OCI-LY3 (cell line): ENCODE measurements at regions not wholly inside any gene's neighbourhood (a gene's known extent, or its start where the extent isn't known, plus 50 kb on each side); places are given as distances from the start of the nearest gene placed in this dataset.

Source experiments
- H2AFZ ChIP-seq: fragments of 200-600, 300-600 bp; shearing (Covaris generic); 2 replicates; pipeline ENCODE4 v1.6.0; 2014; ENCODE audit warnings: antibody characterized with exemption, low read depth, low read length
- H3K27ac ChIP-seq: fragments of 200-600, 300-600 bp; sonication (generic); 2 replicates; pipeline ENCODE4 v1.5.1; 2014; ENCODE audit warnings: mild to moderate bottlenecking, low read length, moderate library complexity, mixed read lengths
- H3K27me3 ChIP-seq: fragments of 200-600, 300-600 bp; sonication (generic); 2 replicates; pipeline ENCODE4 v1.6.1; 2014; ENCODE audit warnings: low read depth, low read length, mixed read lengths
- H3K36me3 ChIP-seq: fragments of 200-600, 300-600 bp; sonication (generic); replicated peaks from 2 replicates; pipeline ENCODE3; 2014; ENCODE audit warnings: low read depth, low read length, mixed read lengths
- H3K4me1 ChIP-seq: fragments of 300-600, 200-600 bp; sonication (generic); 2 replicates; pipeline ENCODE4 v1.6.1; 2014; ENCODE audit warnings: low read length, mixed read lengths
- H3K4me2 ChIP-seq: fragments of 200-600, 300-600 bp; sonication (generic); 2 replicates; pipeline ENCODE4 v1.6.1; 2014; ENCODE audit warnings: low read length, mixed read lengths
- H3K4me3 ChIP-seq: fragments of 300-600, 200-600 bp; sonication (generic); 2 replicates; pipeline ENCODE4 v1.5.1; 2014; ENCODE audit warnings: antibody characterized with exemption, mild to moderate bottlenecking, low read length, moderate library complexity
- H3K79me2 ChIP-seq: fragments of 300-600, 200-600 bp; shearing (Covaris generic); 2 replicates; pipeline ENCODE4 v1.6.1; 2014; ENCODE audit warnings: mild to moderate bottlenecking, low read length, mixed read lengths
- H3K9ac ChIP-seq: fragments of 300-600, 200-600 bp; shearing (Covaris generic); 2 replicates; pipeline ENCODE4 v1.6.0; 2014; ENCODE audit warnings: mild to moderate bottlenecking, low read length, moderate library complexity
- H3K9me3 ChIP-seq: fragments of 200-600, 300-600 bp; shearing (Covaris generic); 2 replicates; pipeline ENCODE4 v1.6.1; 2014; ENCODE audit warnings: low read length, mixed read lengths; ENCODE audit not compliant: insufficient read depth
- H4K20me1 ChIP-seq: fragments of 200-600, 300-600 bp; sonication (generic); 2 replicates; pipeline ENCODE4 v1.6.1; 2016; ENCODE audit warnings: low read length, mixed read lengths; ENCODE audit not compliant: insufficient read depth
- CTCF ChIP-seq: fragments of 200-600, 300-600 bp; sonication (generic); IDR thresholded peaks from 2 replicates; pipeline ENCODE4 v1.5.1; 2014; ENCODE audit warnings: antibody characterized with exemption, low read length, low read depth
- EZH2phosphoT487 ChIP-seq: fragments of 200-600 bp; shearing (Covaris generic); IDR thresholded peaks from 2 replicates; pipeline ENCODE4 v1.6.1; 2018; ENCODE audit warnings: antibody characterized with exemption, mixed run types, low read depth

GRCh38 chr3:99352811-99353210 is 285.6 kb upstream of the COL8A1 start:
- H3K27me3 ChIP-seq = no peaks in the 10 kb centered on the region
- H3K4me1 ChIP-seq = peaks cover 36% of the 10 kb centered on the region
- H3K4me3 ChIP-seq = no peak overlapping the region
- H4K20me1 ChIP-seq = no peaks in the 10 kb centered on the region
- H2AFZ ChIP-seq = no peak overlapping the region
- no peaks in the 10 kb centered on the region for H3K79me2 ChIP-seq
- TF ChIP-seq EZH2phosphoT487 (no peak), CTCF (no peak)
- H3K9ac ChIP-seq = no peak overlapping the region
- H3K4me2 ChIP-seq = no peak overlapping the region
- no peak overlapping the region for H3K27ac ChIP-seq
- no peaks in the 10 kb centered on the region for H3K9me3 ChIP-seq
- H3K36me3 ChIP-seq = no peaks in the 10 kb centered on the region

GRCh38 chr3:99351122-99351521 is 287.3 kb upstream of the COL8A1 start:
- Histone ChIP-seq H4K20me1 (no peaks in the 10 kb centered on the region), H3K27me3 (no peaks in the 10 kb centered on the region), H3K9ac (no peak overlapping the region), H3K9me3 (no peaks in the 10 kb centered on the region), H3K4me3 (no peak overlapping the region), H3K79me2 (no peaks in the 10 kb centered on the region), H3K4me2 (no peak overlapping the region), H2AFZ (no peak overlapping the region), H3K4me1 (peaks cover 36% of the 10 kb centered on the region), H3K36me3 (no peaks in the 10 kb centered on the region), H3K27ac (no peak overlapping the region)
- TF ChIP-seq CTCF (no peak), EZH2phosphoT487 (no peak)

GRCh38 chr3:99348451-99348850 is 289.9 kb upstream of the COL8A1 start:
- Histone ChIP-seq H3K27ac (no peak overlapping the region), H3K4me3 (no peak overlapping the region), H3K79me2 (no peaks in the 10 kb centered on the region), H3K4me1 (peaks cover 23% of the 10 kb centered on the region), H3K4me2 (no peak overlapping the region), H3K27me3 (no peaks in the 10 kb centered on the region), H2AFZ (no peak overlapping the region), H4K20me1 (no peaks in the 10 kb centered on the region), H3K9me3 (no peaks in the 10 kb centered on the region), H3K9ac (no peak overlapping the region), H3K36me3 (no peaks in the 10 kb centered on the region)
- TF ChIP-seq CTCF = no peak
- TF ChIP-seq EZH2phosphoT487 = no peak

- Histone ChIP-seq H3K4me1 (no peaks in the 10 kb centered on the region), H2AFZ (no peak overlapping the region), H3K79me2 (no peaks in the 10 kb centered on the region), H3K36me3 (no peaks in the 10 kb centered on the region), H3K9ac (no peak overlapping the region), H3K27ac (no peak overlapping the region), H3K27me3 (no peaks in the 10 kb centered on the region), H3K4me3 (no peak overlapping the region), H4K20me1 (no peaks in the 10 kb centered on the region), H3K4me2 (no peak overlapping the region), H3K9me3 (no peaks in the 10 kb centered on the region)
- TF ChIP-seq CTCF = no peak
- no peak for TF ChIP-seq EZH2phosphoT487
These were observed 294.2 kb upstream of the COL8A1 start for GRCh38 chr3:99344216-99344615.
